Colonic mucosa (tissue), 4 donors: ENCODE measurements at regions not wholly inside any gene's neighbourhood (a gene's known extent, or its start where the extent isn't known, plus 50 kb on each side); places are given as distances from the start of the nearest gene placed in this dataset.

Experiments
- DNase-seq: peaks from one replicate; pipeline ENCODE4 v3.0.0-alpha.2; 2020
- H3K27ac ChIP-seq: fragments of 200-600 bp; one replicate; pipeline ENCODE4 v1.8.0; 2021
- H3K27me3 ChIP-seq: fragments of 200-600 bp; one replicate; pipeline ENCODE4 v1.8.0; 2021
- H3K36me3 ChIP-seq: fragments of 200-600 bp; one replicate; pipeline ENCODE4 v1.8.0; 2021
- H3K4me1 ChIP-seq: fragments of 200-600 bp; one replicate; pipeline ENCODE4 v1.8.0; 2021; ENCODE audit warnings: mild to moderate bottlenecking
- H3K4me3 ChIP-seq: fragments of 200-600 bp; one replicate; pipeline ENCODE4 v1.8.0; 2021
- H3K9ac ChIP-seq, 2 donors: one replicate each; pipeline ENCODE4 v1.7.0; 2013; ENCODE audit warnings: control low read depth in 2 of 2, low read depth in 2 of 2, low read length in 2 of 2
- H3K9me3 ChIP-seq: fragments of 200-600 bp; one replicate; pipeline ENCODE4 v1.8.0; 2021
- intact Hi-C: fragments of 100-400 bp; cut with DNase I; formaldehyde crosslinking; loops from one replicate; pipeline ENCODE4 v1.14.1; 2022
- TF ChIP-seq, protein P1 (sequence below): fragments of 200-600 bp; IDR thresholded peaks from one replicate; pipeline ENCODE4 v1.8.0; 2022; ENCODE audit warnings: antibody characterized with exemption, mild to moderate bottlenecking
- donor health status: healthy.
- donor health status: DM: no; HTN: no; CAD: no.
- donor health status: DM: no; HTN: no; CAD: no.

DNA sequence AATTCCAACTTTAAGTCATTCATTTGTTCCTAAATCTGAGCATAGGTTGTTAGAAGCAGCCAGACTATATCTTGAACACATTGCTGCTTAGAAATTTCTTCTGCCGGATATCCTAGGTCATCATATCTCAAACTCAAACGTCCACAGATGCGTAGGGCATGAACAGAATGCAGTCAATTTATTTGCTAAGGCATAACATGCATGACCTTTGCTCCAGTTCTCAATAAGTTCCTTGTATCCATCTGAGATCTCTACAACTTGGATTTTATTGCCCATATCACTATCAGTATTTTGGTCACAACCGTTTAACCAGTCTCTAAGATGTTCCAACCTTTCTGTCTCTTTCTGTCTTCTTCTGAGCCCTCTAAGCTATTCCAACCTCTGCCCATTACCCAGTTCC, 210.9 kb upstream of the MANEA start:
- intact Hi-C loops: no loop called here
- Histone ChIP-seq H3K36me3 (no peaks in the 10 kb centered on the region), H3K9ac (no peak overlapping the region), H3K9me3 (no peaks in the 10 kb centered on the region), H3K27me3 (no peaks in the 10 kb centered on the region), H3K4me1 (no peaks in the 10 kb centered on the region), H3K27ac (no peak overlapping the region), H3K4me3 (no peak overlapping the region)
- TF ChIP-seq, protein P1, sequence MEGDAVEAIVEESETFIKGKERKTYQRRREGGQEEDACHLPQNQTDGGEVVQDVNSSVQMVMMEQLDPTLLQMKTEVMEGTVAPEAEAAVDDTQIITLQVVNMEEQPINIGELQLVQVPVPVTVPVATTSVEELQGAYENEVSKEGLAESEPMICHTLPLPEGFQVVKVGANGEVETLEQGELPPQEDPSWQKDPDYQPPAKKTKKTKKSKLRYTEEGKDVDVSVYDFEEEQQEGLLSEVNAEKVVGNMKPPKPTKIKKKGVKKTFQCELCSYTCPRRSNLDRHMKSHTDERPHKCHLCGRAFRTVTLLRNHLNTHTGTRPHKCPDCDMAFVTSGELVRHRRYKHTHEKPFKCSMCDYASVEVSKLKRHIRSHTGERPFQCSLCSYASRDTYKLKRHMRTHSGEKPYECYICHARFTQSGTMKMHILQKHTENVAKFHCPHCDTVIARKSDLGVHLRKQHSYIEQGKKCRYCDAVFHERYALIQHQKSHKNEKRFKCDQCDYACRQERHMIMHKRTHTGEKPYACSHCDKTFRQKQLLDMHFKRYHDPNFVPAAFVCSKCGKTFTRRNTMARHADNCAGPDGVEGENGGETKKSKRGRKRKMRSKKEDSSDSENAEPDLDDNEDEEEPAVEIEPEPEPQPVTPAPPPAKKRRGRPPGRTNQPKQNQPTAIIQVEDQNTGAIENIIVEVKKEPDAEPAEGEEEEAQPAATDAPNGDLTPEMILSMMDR: no peak
- DNase-seq: no peak

DNA sequence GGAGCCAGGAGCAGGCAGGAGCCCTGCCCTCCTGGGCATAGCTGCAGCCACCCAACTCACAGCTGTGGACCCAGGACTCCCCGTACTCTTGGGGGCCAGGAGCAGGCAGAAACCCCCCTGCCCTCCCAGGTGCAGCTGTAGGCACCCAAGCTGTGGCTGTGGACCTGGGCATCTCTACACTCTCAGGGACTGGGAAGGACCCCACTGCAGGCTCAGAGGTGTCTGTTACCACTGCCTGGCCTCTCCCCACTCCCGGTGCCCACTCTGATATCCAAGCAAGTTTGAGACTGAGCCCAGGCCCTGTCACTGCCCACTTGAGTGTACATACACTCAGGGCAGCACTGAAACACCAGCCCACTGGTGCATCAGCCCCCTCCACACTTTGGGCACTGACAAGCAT, 193.5 kb upstream of the MANEA start:
- no peaks in the 10 kb centered on the region for H3K36me3 ChIP-seq
- TF ChIP-seq, protein P1: no peak
- H3K9me3 ChIP-seq: no peaks in the 10 kb centered on the region
- no peaks in the 10 kb centered on the region for H3K27me3 ChIP-seq
- H3K27ac ChIP-seq: no peak overlapping the region
- intact Hi-C loops: no loop called here
- H3K9ac ChIP-seq: no peak overlapping the region
- H3K4me3 ChIP-seq: no peak overlapping the region
- DNase-seq: no peak
- no peaks in the 10 kb centered on the region for H3K4me1 ChIP-seq

- TF ChIP-seq, protein P1: no peak
- H3K27ac ChIP-seq: no peak overlapping the region
- no peak overlapping the region for H3K9ac ChIP-seq
- DNase-seq: no peak
- no peaks in the 10 kb centered on the region for H3K4me1 ChIP-seq
- intact Hi-C loops: no loop called here
- no peak overlapping the region for H3K4me3 ChIP-seq
- H3K36me3 ChIP-seq: no peaks in the 10 kb centered on the region
- H3K9me3 ChIP-seq: no peaks in the 10 kb centered on the region
- H3K27me3 ChIP-seq: no peaks in the 10 kb centered on the region
Measured at GRCh38 chr6:95384988-95385387, 192.3 kb upstream of the MANEA start.

- TF ChIP-seq, protein P1: no peak
Measured at GRCh38 chr6:95387845-95388244, 189.5 kb upstream of the MANEA start.

DNA sequence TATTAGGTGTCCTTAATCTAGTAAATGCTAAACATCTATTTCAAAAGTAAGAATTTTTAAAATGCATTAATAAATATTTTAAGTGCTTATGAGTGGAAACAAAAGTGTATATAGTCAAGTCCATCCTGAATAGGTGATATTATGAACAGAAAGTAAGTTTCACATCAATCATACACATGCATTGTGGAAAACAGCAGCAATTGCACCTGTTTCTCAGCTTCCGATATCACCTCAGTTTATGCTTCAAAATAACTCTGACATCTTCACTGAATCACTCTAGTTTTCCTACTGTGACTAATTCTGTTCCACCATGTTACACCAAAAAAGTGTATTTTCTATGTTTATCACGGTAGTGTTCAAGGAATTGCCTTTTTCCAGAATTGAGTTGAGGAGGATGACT, 172.6 kb upstream of the MANEA start:
- H3K4me3 ChIP-seq: no peak overlapping the region
- no peaks in the 10 kb centered on the region for H3K9me3 ChIP-seq
- TF ChIP-seq, protein P1: no peak
- no peaks in the 10 kb centered on the region for H3K27me3 ChIP-seq
- no peaks in the 10 kb centered on the region for H3K36me3 ChIP-seq
- no peak overlapping the region for H3K9ac ChIP-seq
- H3K27ac ChIP-seq: no peak overlapping the region
- intact Hi-C loops: no loop called here
- no peak for DNase-seq
- no peaks in the 10 kb centered on the region for H3K4me1 ChIP-seq

More at GRCh38 chr6:95387845-95388244, 189.5 kb upstream of the MANEA start:
- H3K9ac ChIP-seq: no peak overlapping the region
- no peaks in the 10 kb centered on the region for H3K27me3 ChIP-seq
- no peaks in the 10 kb centered on the region for H3K4me1 ChIP-seq
- DNase-seq: no peak
- intact Hi-C loops: no loop called here
- no peak overlapping the region for H3K4me3 ChIP-seq
- H3K36me3 ChIP-seq: no peaks in the 10 kb centered on the region
- no peak overlapping the region for H3K27ac ChIP-seq
- no peaks in the 10 kb centered on the region for H3K9me3 ChIP-seq

- H3K9ac ChIP-seq: no peak overlapping the region
- no peaks in the 10 kb centered on the region for H3K36me3 ChIP-seq
- no peaks in the 10 kb centered on the region for H3K4me1 ChIP-seq
- no peak overlapping the region for H3K4me3 ChIP-seq
- no peak overlapping the region for H3K27ac ChIP-seq
- TF ChIP-seq, protein P1: no peak
- DNase-seq: no peak
- no peaks in the 10 kb centered on the region for H3K27me3 ChIP-seq
- H3K9me3 ChIP-seq: no peaks in the 10 kb centered on the region
- intact Hi-C loops: no loop called here
Measured at GRCh38 chr6:95408111-95408510, 169.2 kb upstream of the MANEA start.
